ENCODE measurements at regions not wholly inside any gene's neighbourhood (a gene's known extent, or its start where the extent isn't known, plus 50 kb on each side); places are given as distances from the start of the nearest gene placed in this dataset.

- no peaks in the 10 kb centered on the region for H3K4me1 ChIP-seq (ENCODE audit: control insufficient read depth, insufficient read depth, low read length)
- H3K9me3 ChIP-seq (ENCODE audit: control insufficient read depth, low read length): no peaks in the 10 kb centered on the region
- H3K36me3 ChIP-seq (ENCODE audit: control insufficient read depth, insufficient read depth, low read length): no peaks in the 10 kb centered on the region
- H3K9ac ChIP-seq (ENCODE audit: low read length): no peak overlapping the region
- H3K4me3 ChIP-seq (ENCODE audit: low read length): no peak overlapping the region
- no peaks in the 10 kb centered on the region for H3K27me3 ChIP-seq (ENCODE audit: control insufficient read depth, insufficient read depth, low read length)
Measured at GRCh38 chr15:31839388-31839787, 190.9 kb upstream of the CHRNA7 start.

- Histone ChIP-seq H3K9ac (ENCODE audit: low read length) (no peak overlapping the region), H3K4me1 (ENCODE audit: control insufficient read depth, insufficient read depth, low read length) (no peaks in the 10 kb centered on the region), H3K27me3 (ENCODE audit: control insufficient read depth, insufficient read depth, low read length) (no peaks in the 10 kb centered on the region), H3K9me3 (ENCODE audit: control insufficient read depth, low read length) (no peaks in the 10 kb centered on the region), H3K4me3 (ENCODE audit: low read length) (no peak overlapping the region), H3K36me3 (ENCODE audit: control insufficient read depth, insufficient read depth, low read length) (no peaks in the 10 kb centered on the region)
Measured at GRCh38 chr15:31840849-31841476, 189.4 kb upstream of the CHRNA7 start.

GRCh38 chr15:31842532-31843195 is 187.7 kb upstream of the CHRNA7 start:
- Histone ChIP-seq H3K27me3 (ENCODE audit: control insufficient read depth, insufficient read depth, low read length) (no peaks in the 10 kb centered on the region), H3K36me3 (ENCODE audit: control insufficient read depth, insufficient read depth, low read length) (no peaks in the 10 kb centered on the region), H3K9me3 (ENCODE audit: control insufficient read depth, low read length) (no peaks in the 10 kb centered on the region), H3K9ac (ENCODE audit: low read length) (no peak overlapping the region), H3K4me1 (ENCODE audit: control insufficient read depth, insufficient read depth, low read length) (no peaks in the 10 kb centered on the region), H3K4me3 (ENCODE audit: low read length) (no peak overlapping the region)

- Histone ChIP-seq H3K36me3 (ENCODE audit: control insufficient read depth, insufficient read depth, low read length) (no peaks in the 10 kb centered on the region), H3K9me3 (ENCODE audit: control insufficient read depth, low read length) (no peaks in the 10 kb centered on the region), H3K9ac (ENCODE audit: low read length) (no peak overlapping the region), H3K4me1 (ENCODE audit: control insufficient read depth, insufficient read depth, low read length) (no peaks in the 10 kb centered on the region), H3K27me3 (ENCODE audit: control insufficient read depth, insufficient read depth, low read length) (no peaks in the 10 kb centered on the region), H3K4me3 (ENCODE audit: low read length) (no peak overlapping the region)
Measured at GRCh38 chr15:31843426-31844055, 186.8 kb upstream of the CHRNA7 start.

GRCh38 chr15:31845791-31846190 is 184.5 kb upstream of the CHRNA7 start:
- no peaks in the 10 kb centered on the region for H3K4me1 ChIP-seq (ENCODE audit: control insufficient read depth, insufficient read depth, low read length)
- H3K4me3 ChIP-seq (ENCODE audit: low read length): no peak overlapping the region
- H3K9me3 ChIP-seq (ENCODE audit: control insufficient read depth, low read length): no peaks in the 10 kb centered on the region
- no peaks in the 10 kb centered on the region for H3K27me3 ChIP-seq (ENCODE audit: control insufficient read depth, insufficient read depth, low read length)
- H3K36me3 ChIP-seq (ENCODE audit: control insufficient read depth, insufficient read depth, low read length): no peaks in the 10 kb centered on the region
- H3K9ac ChIP-seq (ENCODE audit: low read length): no peak overlapping the region

GRCh38 chr15:31847961-31848360 is 182.4 kb upstream of the CHRNA7 start:
- Histone ChIP-seq H3K9ac (ENCODE audit: low read length) (no peak overlapping the region), H3K9me3 (ENCODE audit: control insufficient read depth, low read length) (no peaks in the 10 kb centered on the region), H3K27me3 (ENCODE audit: control insufficient read depth, insufficient read depth, low read length) (no peaks in the 10 kb centered on the region), H3K4me1 (ENCODE audit: control insufficient read depth, insufficient read depth, low read length) (no peaks in the 10 kb centered on the region), H3K4me3 (ENCODE audit: low read length) (no peak overlapping the region), H3K36me3 (ENCODE audit: control insufficient read depth, insufficient read depth, low read length) (no peaks in the 10 kb centered on the region)

GRCh38 chr15:31848621-31849020 is 181.7 kb upstream of the CHRNA7 start:
- Histone ChIP-seq H3K27me3 (ENCODE audit: control insufficient read depth, insufficient read depth, low read length) (no peaks in the 10 kb centered on the region), H3K4me3 (ENCODE audit: low read length) (no peak overlapping the region), H3K36me3 (ENCODE audit: control insufficient read depth, insufficient read depth, low read length) (no peaks in the 10 kb centered on the region), H3K9ac (ENCODE audit: low read length) (no peak overlapping the region), H3K4me1 (ENCODE audit: control insufficient read depth, insufficient read depth, low read length) (no peaks in the 10 kb centered on the region), H3K9me3 (ENCODE audit: control insufficient read depth, low read length) (no peaks in the 10 kb centered on the region)

GRCh38 chr15:31852933-31853799 is 177.1 kb upstream of the CHRNA7 start:
- no peak overlapping the region for H3K9ac ChIP-seq (ENCODE audit: low read length)
- H3K36me3 ChIP-seq (ENCODE audit: control insufficient read depth, insufficient read depth, low read length): no peaks in the 10 kb centered on the region
- H3K9me3 ChIP-seq (ENCODE audit: control insufficient read depth, low read length): no peaks in the 10 kb centered on the region
- no peaks in the 10 kb centered on the region for H3K27me3 ChIP-seq (ENCODE audit: control insufficient read depth, insufficient read depth, low read length)
- H3K4me3 ChIP-seq (ENCODE audit: low read length): no peak overlapping the region
- no peaks in the 10 kb centered on the region for H3K4me1 ChIP-seq (ENCODE audit: control insufficient read depth, insufficient read depth, low read length)

- Histone ChIP-seq H3K4me1 (ENCODE audit: control insufficient read depth, insufficient read depth, low read length) (no peaks in the 10 kb centered on the region), H3K9ac (ENCODE audit: low read length) (no peak overlapping the region), H3K27me3 (ENCODE audit: control insufficient read depth, insufficient read depth, low read length) (no peaks in the 10 kb centered on the region), H3K36me3 (ENCODE audit: control insufficient read depth, insufficient read depth, low read length) (no peaks in the 10 kb centered on the region), H3K4me3 (ENCODE audit: low read length) (no peak overlapping the region), H3K9me3 (ENCODE audit: control insufficient read depth, low read length) (no peaks in the 10 kb centered on the region)
Measured at GRCh38 chr15:31856581-31856980, 173.7 kb upstream of the CHRNA7 start.

GRCh38 chr15:31857194-31857593 is 173.1 kb upstream of the CHRNA7 start:
- Histone ChIP-seq H3K4me3 (ENCODE audit: low read length) (no peak overlapping the region), H3K36me3 (ENCODE audit: control insufficient read depth, insufficient read depth, low read length) (no peaks in the 10 kb centered on the region), H3K9me3 (ENCODE audit: control insufficient read depth, low read length) (no peaks in the 10 kb centered on the region), H3K4me1 (ENCODE audit: control insufficient read depth, insufficient read depth, low read length) (no peaks in the 10 kb centered on the region), H3K9ac (ENCODE audit: low read length) (no peak overlapping the region), H3K27me3 (ENCODE audit: control insufficient read depth, insufficient read depth, low read length) (no peaks in the 10 kb centered on the region)

GRCh38 chr15:31858026-31858425 is 172.3 kb upstream of the CHRNA7 start:
- Histone ChIP-seq H3K4me1 (ENCODE audit: control insufficient read depth, insufficient read depth, low read length) (no peaks in the 10 kb centered on the region), H3K36me3 (ENCODE audit: control insufficient read depth, insufficient read depth, low read length) (no peaks in the 10 kb centered on the region), H3K9me3 (ENCODE audit: control insufficient read depth, low read length) (no peaks in the 10 kb centered on the region), H3K9ac (ENCODE audit: low read length) (no peak overlapping the region), H3K4me3 (ENCODE audit: low read length) (no peak overlapping the region), H3K27me3 (ENCODE audit: control insufficient read depth, insufficient read depth, low read length) (no peaks in the 10 kb centered on the region)

GRCh38 chr15:31866248-31866647 is 164.1 kb upstream of the CHRNA7 start:
- Histone ChIP-seq H3K9ac (ENCODE audit: low read length) (no peak overlapping the region), H3K4me1 (ENCODE audit: control insufficient read depth, insufficient read depth, low read length) (peaks cover 5% of the 10 kb centered on the region), H3K36me3 (ENCODE audit: control insufficient read depth, insufficient read depth, low read length) (no peaks in the 10 kb centered on the region), H3K9me3 (ENCODE audit: control insufficient read depth, low read length) (no peaks in the 10 kb centered on the region), H3K27me3 (ENCODE audit: control insufficient read depth, insufficient read depth, low read length) (peaks cover 9% of the 10 kb centered on the region), H3K4me3 (ENCODE audit: low read length) (no peak overlapping the region)

Data from mucosa of stomach (tissue), 1 donor.